DMS 273 treated with DMSO at 0.1 percent for 48 hours (cell line): ENCODE measurements at regions not wholly inside any gene's neighbourhood (a gene's known extent, or its start where the extent isn't known, plus 50 kb on each side); places are given as distances from the start of the nearest gene placed in this dataset.
"Not testable (repeated sequence)": the region's sequence is repeated elsewhere in the genome, so short reads cannot be mapped to it uniquely, and the experiment has no call there.

Experiments used
- DNase-seq: peaks from one replicate; lab custom pipeline; 2025; lab: John Stamatoyannopoulos, UW

DNA sequence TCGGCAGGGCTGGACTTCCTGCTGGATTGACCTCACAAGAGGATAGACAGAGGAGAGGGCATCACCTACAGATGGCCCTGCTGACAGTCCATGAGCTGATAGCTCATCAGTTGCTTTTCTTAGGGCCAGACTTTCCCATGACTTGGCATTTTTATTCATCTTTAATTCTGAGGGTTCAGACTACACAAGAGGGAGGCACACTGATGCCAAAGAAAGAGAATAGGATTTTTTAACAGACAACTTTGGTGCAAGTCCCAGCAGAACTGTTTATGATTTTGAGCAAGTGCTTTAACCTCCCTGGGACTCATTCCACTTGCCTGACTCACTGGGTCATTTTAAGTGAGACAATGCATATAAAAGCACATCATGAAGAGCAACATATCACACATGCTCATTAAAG lies 299.2 kb downstream of the INSIG2 start:
- DNase-seq = no peak

- no peak for DNase-seq
Observed at GRCh38 chr2:118386641-118387302, 298.5 kb downstream of the INSIG2 start.

GRCh38 chr2:118380915-118381653 lies 292.8 kb downstream of the INSIG2 start:
- no peak for DNase-seq

DNA sequence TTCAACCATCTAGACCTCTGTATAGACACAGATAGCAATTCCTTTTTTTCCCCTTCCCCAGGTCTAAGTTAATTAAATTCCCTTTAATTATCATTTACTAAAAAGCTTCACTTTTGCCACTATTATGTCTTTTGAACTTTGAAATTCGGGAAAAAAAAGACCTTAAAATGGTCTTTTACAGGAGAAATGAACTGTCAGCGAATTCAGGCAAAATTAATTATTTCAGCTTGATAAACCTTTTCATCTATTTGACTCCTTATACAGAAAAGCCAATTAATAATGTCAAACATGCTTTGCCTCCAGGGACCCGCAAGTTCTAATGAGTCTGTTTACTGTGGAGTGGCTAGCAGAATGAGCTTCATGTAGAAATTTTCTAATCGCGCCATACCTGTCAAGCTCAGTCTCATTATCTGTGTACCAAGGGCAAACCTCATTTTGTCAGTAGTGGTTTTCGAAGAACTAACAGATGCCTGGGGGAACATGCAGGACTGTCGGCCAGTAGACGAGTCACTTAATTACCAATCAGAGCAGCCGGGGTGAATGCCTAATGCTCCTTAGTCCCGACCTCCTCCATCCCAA lies 287.7 kb downstream of the INSIG2 start:
- no peak for DNase-seq

DNA sequence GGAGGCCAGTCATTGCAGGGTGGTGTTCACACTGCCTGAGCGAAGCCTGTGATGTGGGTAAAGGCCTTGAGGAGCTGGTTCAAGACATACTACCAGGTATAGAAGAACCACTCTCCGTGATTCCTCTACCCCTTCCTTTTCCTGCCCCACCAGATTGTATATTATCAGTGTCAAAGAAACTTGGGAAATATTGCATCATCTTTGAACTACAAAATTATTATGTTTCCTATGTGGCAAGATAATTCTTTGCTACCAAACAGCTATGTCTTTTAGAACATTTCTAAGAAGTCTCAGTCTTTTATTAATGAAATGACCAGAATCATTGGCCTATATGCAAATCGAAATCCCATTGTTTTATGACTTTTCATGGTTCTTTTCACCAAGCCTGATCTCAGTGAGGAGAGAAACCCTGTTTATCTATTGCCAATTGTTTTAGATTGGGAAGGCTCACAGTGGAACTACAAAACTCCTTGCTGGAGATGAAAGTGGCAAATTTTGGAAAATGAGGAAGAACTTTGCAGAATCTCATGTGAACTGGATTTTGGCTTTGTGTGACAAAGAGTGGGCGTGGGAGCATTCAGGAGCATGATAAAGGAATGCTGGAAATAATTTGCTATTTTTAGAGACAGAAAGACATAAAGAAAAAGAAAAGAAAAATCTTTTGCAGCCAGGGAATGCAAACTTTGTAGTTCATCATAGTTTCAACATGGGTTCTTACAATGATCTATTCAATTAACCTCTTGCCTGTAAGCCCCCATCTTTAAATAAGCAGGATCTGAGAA lies 286.9 kb downstream of the INSIG2 start:
- DNase-seq = no peak

DNA sequence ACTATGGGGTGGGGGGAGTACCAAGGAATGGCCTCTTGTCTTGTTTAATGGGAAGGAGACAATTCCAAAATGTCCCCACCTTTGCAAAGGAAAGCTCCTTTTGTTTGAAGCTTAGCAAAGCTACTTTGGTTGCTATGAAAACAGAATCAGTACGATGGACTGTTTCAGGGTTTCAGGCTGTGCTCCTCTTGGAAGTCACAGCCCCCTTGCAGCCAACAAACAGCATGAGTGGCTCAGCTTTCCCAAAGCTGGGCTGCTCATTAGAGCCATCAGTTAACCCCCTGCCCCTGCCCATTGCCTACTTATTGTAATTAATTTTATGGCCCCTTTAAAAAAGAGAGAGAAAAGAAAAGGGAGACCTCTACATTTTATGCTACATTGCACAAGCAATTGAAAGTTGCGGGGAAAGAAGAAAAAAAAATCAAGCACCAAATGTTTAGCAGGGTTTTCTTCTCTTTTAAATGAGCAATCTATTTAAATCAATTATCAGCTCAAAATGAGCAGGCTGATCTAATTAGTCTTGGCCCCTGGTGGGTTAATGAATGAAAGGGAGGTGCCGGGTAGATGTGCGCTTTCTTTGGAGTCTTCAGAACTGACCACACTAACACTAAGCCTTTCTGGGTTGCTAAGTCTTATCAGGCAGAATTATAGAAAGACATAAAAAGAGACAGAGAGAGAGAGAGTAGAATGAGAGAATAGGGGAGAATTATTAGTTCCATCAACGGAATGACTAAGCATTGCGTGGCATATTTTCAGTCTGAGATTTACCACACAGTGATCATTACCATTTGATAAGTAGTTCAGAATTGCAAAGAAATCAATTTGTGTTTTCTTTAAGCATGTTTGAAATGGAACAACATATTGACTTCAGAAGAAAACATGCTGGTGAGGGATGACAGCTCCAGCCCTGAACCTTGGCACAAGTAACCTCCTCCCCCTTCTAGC lies 284.9 kb downstream of the INSIG2 start:
- DNase-seq = no peak

DNA sequence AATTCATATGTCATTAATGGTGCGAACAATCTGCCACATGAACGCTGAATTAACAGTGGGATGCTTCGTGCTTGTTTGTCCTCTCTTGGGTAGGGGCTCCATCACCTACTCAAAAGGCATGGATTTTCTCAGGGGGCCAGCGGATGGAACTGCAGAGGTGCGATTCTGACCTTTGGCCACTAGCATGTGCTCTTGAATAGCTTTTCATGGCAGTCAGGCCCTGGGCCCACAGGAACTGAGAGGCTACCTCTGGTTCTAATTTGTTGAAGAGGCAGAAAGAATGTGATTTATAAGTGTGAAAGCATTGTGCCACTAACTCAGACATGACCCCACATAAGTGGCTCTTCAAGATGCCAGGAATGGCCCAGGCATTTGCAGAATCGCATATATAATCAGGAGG lies 283.2 kb downstream of the INSIG2 start:
- DNase-seq = no peak

- not testable (repeated sequence) for DNase-seq
Observed at GRCh38 chr2:118369521-118369920, 281.2 kb downstream of the INSIG2 start.

DNA sequence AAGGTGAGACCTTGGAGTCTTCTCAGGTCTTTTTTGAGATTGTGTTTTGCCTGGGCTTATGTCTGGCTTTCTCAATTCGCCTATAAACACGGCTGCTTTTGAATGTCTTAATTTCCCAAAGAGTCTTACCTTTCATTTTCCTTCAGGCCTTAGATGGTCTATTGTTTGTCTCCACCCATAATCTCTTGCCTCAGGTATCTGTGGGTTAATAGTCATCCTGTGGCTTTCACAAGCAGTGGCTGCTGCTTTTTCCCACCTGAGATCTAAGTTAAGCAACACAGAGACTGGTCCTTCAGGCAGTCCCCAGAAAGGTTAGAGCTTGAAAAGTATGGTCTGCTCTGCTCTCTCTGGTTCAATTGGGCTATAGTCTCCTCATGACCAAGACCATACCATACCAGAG lies 275.3 kb downstream of the INSIG2 start:
- DNase-seq = no peak

GRCh38 chr2:118356051-118356450 lies 267.8 kb downstream of the INSIG2 start:
- DNase-seq = no peak

GRCh38 chr2:118351796-118352195 lies 263.5 kb downstream of the INSIG2 start:
- no peak for DNase-seq

GRCh38 chr2:118350621-118351020 lies 262.4 kb downstream of the INSIG2 start:
- DNase-seq = no peak

GRCh38 chr2:118349365-118349764 lies 261.1 kb downstream of the INSIG2 start:
- DNase-seq = no peak

DNA sequence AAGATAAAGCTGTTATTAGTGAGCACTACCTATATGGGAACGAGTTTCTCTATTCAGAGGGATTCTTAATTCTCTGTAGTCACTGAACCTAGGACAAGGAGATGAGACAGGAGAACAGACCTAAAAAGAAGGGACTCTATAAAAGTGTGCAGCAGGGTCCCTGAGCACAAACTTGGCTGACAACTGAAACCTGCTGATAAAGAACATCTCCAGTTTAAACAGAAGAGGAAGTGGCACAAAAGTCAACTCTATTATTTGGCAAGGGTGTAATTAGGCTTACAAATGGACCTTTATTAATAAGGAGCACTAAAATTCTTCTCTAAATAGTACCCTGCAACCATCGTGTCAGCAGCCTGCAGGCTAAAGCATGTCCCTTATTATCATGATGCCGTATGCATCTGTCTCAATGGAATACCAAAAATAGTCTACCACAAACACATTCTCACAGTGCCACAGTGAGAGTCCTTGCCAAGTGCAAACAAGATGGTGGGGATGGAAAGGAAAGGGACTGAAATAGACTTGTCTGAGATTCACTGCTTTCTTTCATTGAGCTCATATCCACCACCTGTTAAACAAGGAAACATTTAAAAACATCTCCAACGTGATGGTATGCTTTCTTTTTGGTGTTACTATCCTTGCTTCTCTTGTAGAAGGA lies 260.2 kb downstream of the INSIG2 start:
- DNase-seq = no peak

GRCh38 chr2:118345465-118345864 lies 257.2 kb downstream of the INSIG2 start:
- DNase-seq = no peak

DNA sequence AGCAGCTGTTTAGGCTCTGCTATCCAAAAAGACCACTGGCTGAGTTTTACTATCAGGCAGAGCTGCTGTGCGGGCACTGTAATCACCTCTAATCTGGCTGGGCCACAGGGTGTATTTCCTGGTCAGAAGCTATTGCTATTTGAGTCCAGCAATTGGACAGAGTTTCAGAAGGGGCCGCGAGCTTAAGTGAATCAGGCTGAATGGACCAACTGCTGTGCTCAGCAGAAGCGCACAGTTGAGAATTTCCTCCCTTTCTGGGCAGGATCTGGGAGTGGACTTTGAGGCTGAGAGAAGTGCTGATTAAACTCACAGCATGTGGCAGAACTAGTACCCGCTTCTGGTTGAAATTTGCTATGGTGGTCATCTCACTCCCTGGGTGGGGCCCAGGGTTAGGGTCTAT lies 251.8 kb downstream of the INSIG2 start:
- no peak for DNase-seq

GRCh38 chr2:118339386-118339785 lies 251.1 kb downstream of the INSIG2 start:
- DNase-seq = no peak

DNA sequence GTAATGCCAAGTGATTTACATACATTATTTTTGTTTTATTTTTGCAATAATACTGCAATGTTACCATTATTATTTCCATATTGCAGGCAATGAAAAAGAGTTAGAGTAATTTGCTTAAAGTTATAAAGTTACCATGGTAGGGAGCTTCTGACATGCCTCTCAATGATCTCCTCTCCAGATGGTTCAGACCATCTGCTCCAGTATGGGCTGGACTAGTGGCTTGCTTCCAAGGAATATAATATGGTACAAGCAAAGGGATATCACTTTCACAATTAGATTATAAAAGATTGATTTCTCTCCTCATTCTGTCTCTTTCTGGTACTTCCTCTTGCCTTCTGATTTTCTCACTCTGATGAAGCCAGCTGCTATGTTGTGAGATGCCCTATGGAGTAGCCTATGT lies 245.4 kb downstream of the INSIG2 start:
- DNase-seq = peak; percentile 95

DNA sequence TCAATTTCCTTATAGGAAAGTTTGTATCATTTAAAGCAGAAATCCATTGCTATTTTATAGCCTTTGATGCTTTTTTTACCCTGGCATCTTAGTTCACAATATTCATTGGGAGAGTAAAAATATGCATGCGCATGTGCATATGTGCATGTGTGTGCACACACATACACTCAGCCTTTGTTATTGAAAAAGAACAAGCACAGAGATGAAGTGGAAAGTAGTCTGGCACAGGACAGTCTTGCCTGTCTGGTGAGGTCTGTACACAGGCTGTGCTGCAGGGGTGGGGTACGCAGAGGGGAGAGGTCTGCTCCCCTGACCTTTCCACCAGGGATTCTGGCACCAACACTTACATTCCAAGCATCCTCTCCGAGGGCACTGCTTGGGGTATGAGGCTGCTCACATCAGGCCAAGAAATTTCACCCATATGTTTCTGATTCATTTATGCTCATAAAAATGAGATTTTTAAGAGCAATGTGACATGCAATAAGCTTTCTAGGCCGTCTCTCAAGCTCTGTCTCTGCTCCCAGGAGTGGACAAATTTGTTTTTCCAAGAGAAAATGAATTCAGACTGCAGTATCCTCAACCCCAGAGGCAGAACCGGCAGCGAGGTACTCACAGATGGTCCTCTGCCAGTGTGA lies 237.2 kb downstream of the INSIG2 start:
- DNase-seq = no peak

GRCh38 chr2:118322406-118322805 lies 234.1 kb downstream of the INSIG2 start:
- no peak for DNase-seq
